GM23338 (cell line): ENCODE measurements at regions not wholly inside any gene's neighbourhood (a gene's known extent, or its start where the extent isn't known, plus 50 kb on each side); places are given as distances from the start of the nearest gene placed in this dataset.

Experiments used
- CREB1 ChIP-seq: fragments of 250-450 bp; sonication (Bioruptor Pico); IDR thresholded peaks from 2 replicates; pipeline ENCODE4 v1.5.0; 2020; ENCODE audit warnings: low read depth, mild to moderate bottlenecking, moderate library complexity
- CTCF ChIP-seq, 2 experiments: fragments of 200-600 bp in 1 of 2; sonication (generic) in 1 of 2; conservative IDR thresholded peaks; 2 replicates each; pipeline versions ENCODE4 v1.5.1 to v1.6.1; 2016 to 2017; ENCODE audit warnings: antibody characterized with exemption in 2 of 2, low read depth in 2 of 2, mild to moderate bottlenecking in 2 of 2, moderate library complexity in 1 of 2
- ETS1 ChIP-seq: IDR thresholded peaks from 2 replicates; pipeline ENCODE4 v1.6.1; 2016; ENCODE audit warnings: antibody characterized with exemption
- EZH2 ChIP-seq: fragments of 200-600 bp; sonication (generic); IDR thresholded peaks from one replicate; pipeline ENCODE4 v1.8.0; 2017; ENCODE audit warnings: antibody characterized with exemption, mild to moderate bottlenecking, low read depth; ENCODE audit not compliant: unreplicated experiment
- EZH2phosphoT487 ChIP-seq: fragments of 200-600 bp; sonication (generic); IDR thresholded peaks from one replicate; pipeline ENCODE4 v1.8.1; 2018; ENCODE audit warnings: antibody characterized with exemption; ENCODE audit not compliant: unreplicated experiment
- POLR2AphosphoS5 ChIP-seq: IDR thresholded peaks from 2 replicates; pipeline ENCODE4 v1.6.1; 2016; ENCODE audit warnings: antibody characterized with exemption, low read depth
- REST ChIP-seq: IDR thresholded peaks from one replicate; pipeline ENCODE4 v1.6.1; 2018; ENCODE audit warnings: antibody characterized with exemption; ENCODE audit not compliant: unreplicated experiment
- ZNF114 ChIP-seq: fragments of 250-450 bp; sonication (Bioruptor Pico); IDR thresholded peaks from 2 replicates; pipeline ENCODE4 v1.5.0; 2020; ENCODE audit warnings: mild to moderate bottlenecking, moderate library complexity
- ZNF331 ChIP-seq: fragments of 250-450 bp; sonication (Bioruptor Pico); IDR thresholded peaks from 2 replicates; pipeline ENCODE4 v1.5.0; 2020; ENCODE audit warnings: low read depth, mild to moderate bottlenecking, moderate library complexity

- TF ChIP-seq POLR2AphosphoS5 (no peak), CTCF (conservative IDR thresholded peaks at IDR 0.05; ENCODE audit: low read depth in 2 of 2) (no peak), ZNF331 (CRISPR knock-in tag) (no peak), EZH2 (no peak), EZH2phosphoT487 (no peak), REST (no peak), CREB1 (CRISPR knock-in tag) (no peak), ZNF114 (CRISPR knock-in tag) (no peak), ETS1 (no peak)
These were observed 698.5 kb downstream of the OTOL1 start for GRCh38 chr3:162195147-162195546.
